Gastrocnemius medialis (tissue), 4 donors: ENCODE measurements at regions not wholly inside any gene's neighbourhood (a gene's known extent, or its start where the extent isn't known, plus 50 kb on each side); places are given as distances from the start of the nearest gene placed in this dataset.

ENCODE experiments used
- ATAC-seq, 2 donors: fragments of 150-250 bp; one replicate each; pipeline ENCODE4 v1.9.1; 2016
- DNase-seq, 2 donors: peaks; one replicate each; pipeline ENCODE4 v3.0.0-alpha.2; 2019
- H3K27ac ChIP-seq, 4 donors: fragments of 200-600 bp; sonication (generic); 1 replicate in 1 of 4; 2 replicates in 3 of 4; pipeline ENCODE4 v1.5.1; 2016 to 2018; ENCODE audit warnings: mild to moderate bottlenecking in 2 of 4, moderate library complexity in 1 of 4
- H3K27me3 ChIP-seq, 3 donors: fragments of 200-600 bp; sonication (generic) in 2 of 3; 1 replicate in 1 of 3; 2 replicates in 2 of 3; pipeline versions ENCODE4 v1.5.1 to v1.6.0; 2016 to 2019; ENCODE audit warnings: mild to moderate bottlenecking in 1 of 3, moderate library complexity in 1 of 3
- H3K36me3 ChIP-seq, 2 donors: fragments of 200-600 bp; sonication (generic) in 1 of 2; one replicate each; pipeline ENCODE4 v1.5.1; 2017 to 2018
- H3K4me1 ChIP-seq, 2 donors: fragments of 200-600 bp; sonication (generic) in 1 of 2; one replicate each; pipeline ENCODE4 v1.5.1; 2016 to 2017; ENCODE audit warnings: mild to moderate bottlenecking in 2 of 2
- H3K4me3 ChIP-seq, 4 donors: fragments of 200-600 bp; sonication (generic) in 3 of 4; 1 replicate in 1 of 4; 2 replicates in 3 of 4; pipeline ENCODE4 v1.5.1; 2016 to 2019; ENCODE audit warnings: mild to moderate bottlenecking in 2 of 4
- H3K9me3 ChIP-seq, 3 donors: fragments of 200-600 bp; sonication (generic) in 2 of 3; 1 replicate in 1 of 3; 2 replicates in 2 of 3; pipeline ENCODE4 v1.5.1; 2016 to 2019
- CTCF ChIP-seq, 5 experiments: fragments of 450-650 bp in 3 of 5; fragments of 200-600 bp in 2 of 5; sonication (generic) in 2 of 5; IDR thresholded peaks in 4 of 5; conservative IDR thresholded peaks in 1 of 5; 1 replicate in 4 of 5; 2 replicates in 1 of 5; pipeline ENCODE4 v1.5.1; 2016 to 2019; ENCODE audit warnings: antibody characterized with exemption in 5 of 5, mild to moderate bottlenecking in 3 of 5, moderate library complexity in 3 of 5
- POLR2A ChIP-seq, 2 donors: fragments of 450-650 bp; IDR thresholded peaks; one replicate each; pipeline ENCODE4 v1.6.1; 2017; ENCODE audit warnings: antibody characterized with exemption in 2 of 2, mild to moderate bottlenecking in 2 of 2, moderate library complexity in 2 of 2
- in situ Hi-C, 4 donors: fragments of 200-750 bp; cut with MboI; loops; one replicate each; pipeline versions ENCODE4 v1.15.0 to v1.8.0; 2017; ENCODE audit warnings: low sequenced_read_pairs in 4 of 4
- intact Hi-C: fragments of 100-400 bp; cut with DNase I; formaldehyde crosslinking; loops from one replicate; pipeline ENCODE4 v1.15.1; 2023; ENCODE audit warnings: low total_unique reads

- intact Hi-C loops: no loop called here
- H3K9me3 ChIP-seq: no peaks in the 10 kb centered on the region
- DNase-seq: no peak
- peaks cover 3% of the 10 kb centered on the region in 2 donors for H3K4me1 ChIP-seq
- H3K27ac ChIP-seq: no peak overlapping the region
- TF ChIP-seq POLR2A (IDR thresholded peaks at IDR 0.05): no peak
- no peak for TF ChIP-seq CTCF (IDR thresholded peaks at IDR 0.05 in 4 of 5, conservative IDR thresholded peaks at IDR 0.05 in 1 of 5)
- no peak overlapping the region for H3K4me3 ChIP-seq
- no peaks in the 10 kb centered on the region for H3K36me3 ChIP-seq
- in situ Hi-C loops: no loop called here
- no peaks in the 10 kb centered on the region for H3K27me3 ChIP-seq
- ATAC-seq: no peak
Observed at GRCh38 chr2:133760376-133760775, 192.1 kb upstream of the NCKAP5 start.

- Histone ChIP-seq H3K36me3 (no peaks in the 10 kb centered on the region), H3K27me3 (no peaks in the 10 kb centered on the region), H3K4me3 (no peak overlapping the region), H3K27ac (no peak overlapping the region), H3K9me3 (no peaks in the 10 kb centered on the region), H3K4me1 (no peaks in the 10 kb centered on the region)
- intact Hi-C loops (no loop called here), in situ Hi-C loops (no loop called here)
- no peak for TF ChIP-seq POLR2A (IDR thresholded peaks at IDR 0.05)
- TF ChIP-seq CTCF (IDR thresholded peaks at IDR 0.05 in 4 of 5, conservative IDR thresholded peaks at IDR 0.05 in 1 of 5): no peak
- peak; percentile 49 to 82 for ATAC-seq
- peak in 1 of 2 donors; percentile 15 for DNase-seq
Observed at GRCh38 chr2:133765658-133766057, 197.4 kb upstream of the NCKAP5 start.

GRCh38 chr2:133766164-133766832 lies 198.0 kb upstream of the NCKAP5 start:
- H3K4me3 ChIP-seq: no peak overlapping the region
- no peaks in the 10 kb centered on the region for H3K4me1 ChIP-seq
- TF ChIP-seq CTCF (IDR thresholded peaks at IDR 0.05 in 4 of 5, conservative IDR thresholded peaks at IDR 0.05 in 1 of 5): no peak
- no peak for TF ChIP-seq POLR2A (IDR thresholded peaks at IDR 0.05)
- in situ Hi-C loops (no loop called here), intact Hi-C loops (no loop called here)
- no peaks in the 10 kb centered on the region for H3K36me3 ChIP-seq
- DNase-seq (no peak), ATAC-seq (no peak)
- no peaks in the 10 kb centered on the region for H3K9me3 ChIP-seq
- no peak overlapping the region for H3K27ac ChIP-seq
- H3K27me3 ChIP-seq: no peaks in the 10 kb centered on the region

- Histone ChIP-seq H3K4me3 (no peak overlapping the region), H3K9me3 (no peaks in the 10 kb centered on the region), H3K4me1 (no peaks in the 10 kb centered on the region), H3K27me3 (no peaks in the 10 kb centered on the region), H3K27ac (no peak overlapping the region), H3K36me3 (no peaks in the 10 kb centered on the region)
- no peak for TF ChIP-seq POLR2A (IDR thresholded peaks at IDR 0.05)
- no peak for TF ChIP-seq CTCF (IDR thresholded peaks at IDR 0.05 in 4 of 5, conservative IDR thresholded peaks at IDR 0.05 in 1 of 5)
- ATAC-seq (no peak), DNase-seq (no peak)
- in situ Hi-C loops (no loop called here), intact Hi-C loops (no loop called here)
Observed at GRCh38 chr2:133768256-133768655, 200.0 kb upstream of the NCKAP5 start.
